ENCODE measurements at regions not wholly inside any gene's neighbourhood (a gene's known extent, or its start where the extent isn't known, plus 50 kb on each side); places are given as distances from the start of the nearest gene placed in this dataset.

- H3K4me3 ChIP-seq (ENCODE audit: insufficient read depth, low read depth, low read length): no peak overlapping the region
- no peaks in the 10 kb centered on the region for H3K36me3 ChIP-seq (ENCODE audit: insufficient read depth, low read length)
- H3K36me3 Mint-ChIP-seq (ENCODE audit: low read depth, unreplicated experiment): no peaks in the 10 kb centered on the region
- no peaks in the 10 kb centered on the region for H4K20me1 ChIP-seq (ENCODE audit: insufficient read depth, low read length)
- no peaks in the 10 kb centered on the region for H3K79me2 ChIP-seq (ENCODE audit: insufficient read depth, low read length)
- H3K27ac Mint-ChIP-seq (ENCODE audit: unreplicated experiment): no peak overlapping the region
- H3K9me3 ChIP-seq (ENCODE audit: insufficient read depth, low read depth, low read length): no peaks in the 10 kb centered on the region
- TF ChIP-seq EZH2 (IDR thresholded peaks at IDR 0.05; ENCODE audit: insufficient read depth, low read length) (no peak), CTCF (IDR thresholded peaks at IDR 0.05; ENCODE audit: insufficient read depth, low read depth, low read length) (no peak)
- no peaks in the 10 kb centered on the region for H3K9me3 Mint-ChIP-seq (ENCODE audit: unreplicated experiment)
- H3K4me1 Mint-ChIP-seq (ENCODE audit: low read depth, unreplicated experiment): no peaks in the 10 kb centered on the region
- H3K9ac ChIP-seq (ENCODE audit: low read length): no peak overlapping the region
- H3K4me3 Mint-ChIP-seq (ENCODE audit: unreplicated experiment): no peak overlapping the region
- H3K27ac ChIP-seq (ENCODE audit: low read depth, low read length): no peak overlapping the region
- H3K4me2 ChIP-seq (ENCODE audit: low read length): no peak overlapping the region
- FAIRE-seq (no peak), DNase-seq (ENCODE audit: low read depth) (no peak)
- no peaks in the 10 kb centered on the region for H3K4me1 ChIP-seq (ENCODE audit: insufficient read depth, low read length)
- no peak overlapping the region for H2AFZ ChIP-seq (ENCODE audit: low read depth, low read length)
- H3K27me3 Mint-ChIP-seq (ENCODE audit: low read depth, unreplicated experiment): no peaks in the 10 kb centered on the region
- H3K27me3 ChIP-seq (ENCODE audit: insufficient read depth, low read length): no peaks in the 10 kb centered on the region
Observed at GRCh38 chr13:97583907-97584497, 150.0 kb downstream of the RAP2A start.

GRCh38 chr13:97586941-97587340, 153.0 kb downstream of the RAP2A start:
- Histone ChIP-seq H3K79me2 (ENCODE audit: insufficient read depth, low read length) (no peaks in the 10 kb centered on the region), H3K4me2 (ENCODE audit: low read length) (no peak overlapping the region), H3K36me3 (ENCODE audit: insufficient read depth, low read length) (no peaks in the 10 kb centered on the region), H3K4me1 (ENCODE audit: insufficient read depth, low read length) (no peaks in the 10 kb centered on the region), H3K9me3 (ENCODE audit: insufficient read depth, low read depth, low read length) (no peaks in the 10 kb centered on the region), H4K20me1 (ENCODE audit: insufficient read depth, low read length) (no peaks in the 10 kb centered on the region), H3K4me3 (ENCODE audit: insufficient read depth, low read depth, low read length) (no peak overlapping the region), H3K27me3 (ENCODE audit: insufficient read depth, low read length) (no peaks in the 10 kb centered on the region), H3K27ac (ENCODE audit: low read depth, low read length) (no peak overlapping the region), H2AFZ (ENCODE audit: low read depth, low read length) (no peak overlapping the region), H3K9ac (ENCODE audit: low read length) (no peak overlapping the region)
- Mint-ChIP-seq H3K27me3 (ENCODE audit: low read depth, unreplicated experiment) (no peaks in the 10 kb centered on the region), H3K36me3 (ENCODE audit: low read depth, unreplicated experiment) (no peaks in the 10 kb centered on the region), H3K4me3 (ENCODE audit: unreplicated experiment) (no peak overlapping the region), H3K9me3 (ENCODE audit: unreplicated experiment) (no peaks in the 10 kb centered on the region), H3K27ac (ENCODE audit: unreplicated experiment) (no peak overlapping the region), H3K4me1 (ENCODE audit: low read depth, unreplicated experiment) (no peaks in the 10 kb centered on the region)
- TF ChIP-seq CTCF (IDR thresholded peaks at IDR 0.05; ENCODE audit: insufficient read depth, low read depth, low read length) (no peak), EZH2 (IDR thresholded peaks at IDR 0.05; ENCODE audit: insufficient read depth, low read length) (no peak)
- no peak for FAIRE-seq
- no peak for DNase-seq (ENCODE audit: low read depth)

- no peak for DNase-seq (ENCODE audit: low read depth)
- Histone ChIP-seq H3K9me3 (ENCODE audit: insufficient read depth, low read depth, low read length) (no peaks in the 10 kb centered on the region), H3K79me2 (ENCODE audit: insufficient read depth, low read length) (no peaks in the 10 kb centered on the region), H3K4me3 (ENCODE audit: insufficient read depth, low read depth, low read length) (no peak overlapping the region), H3K36me3 (ENCODE audit: insufficient read depth, low read length) (no peaks in the 10 kb centered on the region), H2AFZ (ENCODE audit: low read depth, low read length) (no peak overlapping the region), H3K4me1 (ENCODE audit: insufficient read depth, low read length) (no peaks in the 10 kb centered on the region), H3K27ac (ENCODE audit: low read depth, low read length) (no peak overlapping the region), H4K20me1 (ENCODE audit: insufficient read depth, low read length) (no peaks in the 10 kb centered on the region), H3K27me3 (ENCODE audit: insufficient read depth, low read length) (no peaks in the 10 kb centered on the region), H3K9ac (ENCODE audit: low read length) (no peak overlapping the region), H3K4me2 (ENCODE audit: low read length) (no peak overlapping the region)
- no peak for TF ChIP-seq CTCF (IDR thresholded peaks at IDR 0.05; ENCODE audit: insufficient read depth, low read depth, low read length)
- no peak for TF ChIP-seq EZH2 (IDR thresholded peaks at IDR 0.05; ENCODE audit: insufficient read depth, low read length)
- H3K9me3 Mint-ChIP-seq (ENCODE audit: unreplicated experiment): peaks cover 2% of the 10 kb centered on the region
- H3K36me3 Mint-ChIP-seq (ENCODE audit: low read depth, unreplicated experiment): no peaks in the 10 kb centered on the region
- H3K27me3 Mint-ChIP-seq (ENCODE audit: low read depth, unreplicated experiment): no peaks in the 10 kb centered on the region
- H3K4me3 Mint-ChIP-seq (ENCODE audit: unreplicated experiment): no peak overlapping the region
- FAIRE-seq: no peak
- H3K27ac Mint-ChIP-seq (ENCODE audit: unreplicated experiment): no peak overlapping the region
- no peaks in the 10 kb centered on the region for H3K4me1 Mint-ChIP-seq (ENCODE audit: low read depth, unreplicated experiment)
Observed at GRCh38 chr13:97588993-97589392, 155.0 kb downstream of the RAP2A start.
